GM18861 (cell line): ENCODE measurements at regions not wholly inside any gene's neighbourhood (a gene's known extent, or its start where the extent isn't known, plus 50 kb on each side); places are given as distances from the start of the nearest gene placed in this dataset.

ENCODE experiments used
- ATAC-seq: cut with Tn5 transposase; IDR thresholded peaks from one replicate; pipeline ENCODE4 v1.9.1; 2021; ENCODE audit not compliant: unreplicated experiment

DNA sequence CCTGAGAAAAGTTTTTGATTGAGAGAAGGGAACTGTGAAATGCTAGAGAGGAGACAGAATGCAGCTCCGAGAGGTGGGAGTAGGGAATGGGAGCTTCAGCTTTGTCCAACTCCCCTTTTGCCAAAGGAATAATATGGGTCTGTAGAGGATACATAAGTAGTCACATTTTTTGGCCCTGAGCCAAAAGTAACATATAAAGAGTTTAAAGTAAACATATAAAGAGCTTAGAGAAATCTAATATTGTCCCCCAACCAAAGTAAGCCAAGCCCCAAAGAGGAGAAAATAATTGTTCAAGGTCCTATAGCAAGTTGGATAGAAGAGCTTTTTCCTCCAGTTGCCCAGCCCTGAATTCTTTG is 215.1 kb downstream of the TMEM114 start:
- no peak for ATAC-seq

DNA sequence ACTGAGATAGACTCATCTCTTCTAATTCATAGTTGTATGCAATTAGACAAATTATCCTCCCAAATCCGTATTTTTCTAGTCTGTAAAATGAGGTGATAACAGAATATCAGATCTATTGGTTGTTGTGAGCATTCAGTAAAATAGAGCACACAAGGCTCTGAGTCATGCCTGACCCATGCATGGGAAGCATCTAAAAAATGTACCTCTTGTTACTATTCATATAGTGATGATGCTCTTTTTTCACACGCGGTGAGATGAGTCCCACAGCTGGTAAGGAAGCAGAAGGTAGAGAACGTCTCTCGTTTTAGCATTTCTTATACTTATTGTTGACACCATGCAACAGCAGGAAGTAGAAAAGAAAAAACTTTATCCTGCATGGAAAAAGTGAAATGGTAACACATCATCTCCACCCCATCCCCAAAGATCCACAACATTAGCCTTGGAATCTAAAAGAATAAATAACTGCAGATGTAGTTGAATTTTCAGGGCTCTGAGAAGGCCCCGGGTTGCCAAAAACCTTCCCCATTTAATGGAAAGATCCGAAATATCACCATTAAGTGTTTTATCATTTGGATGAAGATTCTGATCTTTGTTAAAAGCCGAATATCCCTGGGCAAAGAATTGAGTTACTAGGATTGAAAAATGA is 215.6 kb downstream of the TMEM114 start:
- ATAC-seq, result no peak

DNA sequence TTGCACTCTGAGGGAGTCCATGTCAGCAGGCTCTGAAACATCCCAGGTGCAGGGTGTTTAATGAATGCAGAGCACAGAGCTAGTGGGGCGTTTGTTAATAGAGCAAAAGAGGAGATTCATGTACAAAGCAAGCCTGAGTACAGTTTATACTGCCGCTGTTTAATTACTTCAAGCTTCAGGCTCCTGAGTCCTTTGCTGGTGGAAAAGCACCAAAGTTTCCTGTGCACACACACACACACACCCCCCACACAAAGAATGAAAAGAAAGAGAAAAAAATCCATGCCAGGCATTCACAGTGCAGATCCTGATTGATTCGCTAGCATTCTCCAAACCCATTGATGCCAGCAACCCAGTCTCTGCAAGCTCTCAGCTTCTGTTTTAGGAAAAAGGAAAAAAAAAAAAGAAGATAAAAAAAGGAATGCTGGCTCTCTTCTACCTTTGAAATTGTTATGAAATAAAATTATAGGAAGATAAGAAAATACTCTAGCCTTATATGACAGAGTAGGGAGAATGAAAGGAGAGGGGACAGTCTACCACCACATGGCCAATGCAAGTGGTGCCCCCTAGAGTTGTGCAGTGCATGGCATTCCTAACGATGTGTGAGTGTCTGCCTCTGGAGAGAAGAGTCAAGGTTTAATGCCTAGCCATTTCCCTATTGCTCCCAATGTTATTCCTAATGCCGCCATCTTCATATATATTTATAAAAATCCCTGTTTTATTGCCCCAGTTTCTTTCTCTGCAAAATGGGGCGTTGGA is 216.5 kb downstream of the TMEM114 start:
- no peak for ATAC-seq

DNA sequence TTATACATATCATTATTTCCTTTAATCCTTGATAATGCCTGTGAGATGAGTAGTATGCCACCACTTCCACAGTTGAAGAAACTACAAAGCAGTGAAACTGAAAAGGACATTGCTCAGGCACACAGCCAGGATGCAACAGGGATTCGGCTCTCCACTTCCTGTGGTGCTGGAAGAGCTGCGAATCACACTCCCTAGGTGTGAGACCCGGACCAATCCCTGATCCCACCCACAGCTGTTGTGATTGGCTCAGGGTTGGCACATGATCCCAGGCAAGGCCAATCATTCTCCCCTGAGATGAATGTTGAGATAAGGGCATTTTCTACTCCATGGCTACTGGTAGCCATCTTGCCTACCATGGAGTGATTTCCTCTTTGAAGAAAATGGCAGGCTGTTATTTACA is 218.2 kb downstream of the TMEM114 start:
- no peak for ATAC-seq

DNA sequence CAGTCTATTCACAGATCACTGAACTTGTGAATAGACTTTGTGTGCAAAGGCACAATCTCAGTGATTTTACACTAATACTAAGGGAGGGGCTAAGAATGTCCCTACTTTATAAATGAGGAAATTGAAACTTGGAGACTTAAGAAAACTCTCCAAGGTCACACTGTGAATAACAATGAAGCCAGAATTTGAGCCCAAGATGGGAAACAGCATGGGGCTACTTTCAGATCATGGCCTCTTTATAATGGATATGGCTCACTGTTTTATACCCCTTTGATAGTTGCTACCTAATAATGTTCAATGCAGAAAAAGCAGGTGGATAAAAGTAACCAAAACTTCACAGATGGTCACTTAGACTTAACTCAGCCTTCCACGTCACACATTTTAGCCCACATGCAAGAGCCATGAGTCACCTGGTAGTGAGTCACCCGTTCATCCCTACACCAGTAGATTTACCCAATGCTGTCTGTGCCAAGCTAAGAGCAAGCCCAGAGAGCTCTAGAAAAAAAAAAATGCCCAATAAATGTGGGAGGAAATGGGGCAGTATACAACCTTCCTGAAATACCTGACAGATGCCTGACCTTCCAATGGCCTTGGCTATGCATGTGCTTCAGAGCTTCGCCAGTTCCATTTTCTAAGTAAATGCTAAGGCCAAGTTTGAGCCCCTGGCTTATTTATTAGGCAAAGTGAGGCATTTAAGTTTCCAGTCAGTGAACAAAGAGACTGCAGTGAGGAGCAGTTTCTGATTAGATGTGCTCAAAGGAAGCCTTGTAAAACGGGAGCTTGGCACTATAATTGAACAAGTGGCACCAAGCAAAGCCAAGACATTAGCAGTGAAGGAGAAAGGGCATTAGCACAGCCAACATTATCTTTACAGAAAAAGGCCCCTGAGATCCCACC is 219.7 kb downstream of the TMEM114 start:
- ATAC-seq, result no peak

DNA sequence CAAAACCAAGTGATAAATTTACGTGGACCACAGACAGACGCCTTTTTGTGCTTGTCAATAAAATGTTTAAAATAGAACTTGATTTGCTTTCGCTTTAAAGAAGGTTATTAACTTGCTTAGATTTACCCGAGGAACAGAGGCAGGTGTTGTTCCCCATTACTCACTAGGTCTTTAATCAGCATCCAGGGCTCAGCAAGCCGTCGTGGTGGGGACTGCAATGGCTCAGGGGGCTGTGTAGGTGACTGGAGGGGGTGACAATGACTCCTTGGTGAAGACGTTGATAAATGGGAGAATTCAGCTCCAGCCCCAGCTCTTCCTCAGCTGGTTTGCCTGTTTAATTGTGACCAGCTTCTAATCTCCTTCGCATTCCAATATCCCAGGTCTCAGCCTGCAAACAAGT is 231.4 kb downstream of the TMEM114 start:
- no peak for ATAC-seq

DNA sequence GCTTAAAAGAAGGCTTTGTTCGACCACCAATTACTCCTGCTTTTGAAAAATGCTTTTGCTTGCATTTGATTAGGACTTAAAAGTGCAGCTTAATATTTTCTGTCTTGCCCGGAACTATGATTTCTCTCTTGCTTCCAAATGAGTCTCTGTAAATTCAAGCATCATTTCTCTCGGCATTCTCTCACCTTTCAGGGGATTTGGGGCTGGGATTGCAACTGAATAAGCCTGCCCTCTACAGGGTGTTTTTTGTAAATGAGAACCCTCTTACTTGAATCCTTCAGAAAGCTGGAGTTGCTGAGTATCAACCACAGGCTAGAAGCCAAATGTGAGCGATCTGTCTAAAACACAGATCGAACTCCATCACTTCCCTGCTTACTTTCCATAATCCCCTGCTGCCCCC is 234.6 kb downstream of the TMEM114 start:
- ATAC-seq, result no peak

DNA sequence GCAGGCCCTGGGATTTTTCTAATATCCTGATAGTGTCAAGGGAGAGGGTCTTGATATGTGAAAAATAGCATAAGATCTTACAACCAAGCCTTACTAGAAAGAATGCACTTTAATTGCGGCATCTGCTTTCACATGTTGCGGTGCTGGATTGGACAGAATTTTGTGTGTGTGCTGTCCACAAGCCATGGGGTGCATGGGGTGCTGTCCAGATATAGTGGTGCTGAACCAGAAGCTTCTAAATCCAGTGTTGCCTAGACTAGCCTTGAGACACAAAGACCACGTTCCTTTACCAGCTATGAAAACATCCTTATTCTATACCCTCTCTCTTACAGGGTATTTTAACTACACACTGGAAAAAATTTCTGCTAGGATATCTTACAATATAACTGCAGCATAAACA is 244.0 kb downstream of the TMEM114 start:
- no peak for ATAC-seq

DNA sequence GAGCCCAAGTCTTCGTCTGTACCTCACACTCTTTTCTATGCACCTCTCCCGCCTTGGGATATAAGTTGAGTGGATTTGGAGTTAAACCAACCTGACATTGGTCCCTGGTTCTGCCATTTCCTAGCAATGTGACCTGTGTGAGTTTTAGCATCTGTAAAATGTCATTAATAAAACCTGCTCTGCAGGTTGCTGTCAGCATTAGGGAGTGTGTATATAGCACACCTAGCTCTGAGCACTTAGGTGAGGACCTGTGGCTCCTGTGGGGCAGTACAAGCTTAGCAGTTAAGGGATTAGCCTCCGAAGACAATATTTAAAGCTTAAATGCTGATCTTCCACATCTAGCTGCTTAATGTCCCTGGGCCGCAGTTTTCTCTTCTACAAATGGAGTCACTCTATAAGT is 248.0 kb downstream of the TMEM114 start:
- no peak for ATAC-seq

DNA sequence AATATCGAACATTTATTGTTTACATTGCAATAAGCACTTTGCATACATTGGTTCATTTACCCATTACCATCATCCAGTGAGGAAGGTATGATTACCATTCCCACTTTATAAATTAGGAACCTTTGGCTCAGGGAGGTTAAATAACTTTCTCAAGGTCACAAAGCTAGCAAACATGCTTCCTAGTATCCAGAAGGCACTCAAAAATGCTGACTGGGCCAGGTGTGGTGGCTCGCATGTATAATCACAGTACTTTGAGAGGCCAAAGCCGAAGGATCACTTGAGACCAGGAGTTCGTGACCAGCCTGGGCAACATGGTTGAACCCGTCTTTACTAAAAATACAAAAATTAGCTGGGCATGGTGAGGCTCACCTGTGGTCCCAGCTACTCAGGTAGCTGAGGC is 259.6 kb downstream of the TMEM114 start:
- ATAC-seq, result no peak

DNA sequence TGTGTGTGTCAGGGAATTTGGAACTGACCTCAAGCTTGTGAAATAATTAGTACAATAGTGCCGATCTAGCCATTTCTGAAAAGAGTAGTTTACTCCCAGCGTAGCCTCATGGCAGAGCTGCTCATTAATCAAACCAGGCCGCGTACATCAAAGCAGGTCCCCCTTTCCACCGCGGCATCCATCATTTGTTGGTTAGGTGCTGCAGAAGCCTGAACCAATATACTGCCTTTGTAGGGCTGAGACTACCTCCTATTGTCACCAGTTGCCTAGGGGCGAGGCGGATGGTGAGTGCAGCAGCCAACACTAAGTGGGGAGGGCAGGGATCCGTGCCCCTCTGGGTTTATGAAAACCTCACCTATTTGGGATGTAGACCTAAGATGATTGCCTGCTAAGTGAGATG is 264.1 kb downstream of the TMEM114 start:
- ATAC-seq, result no peak

DNA sequence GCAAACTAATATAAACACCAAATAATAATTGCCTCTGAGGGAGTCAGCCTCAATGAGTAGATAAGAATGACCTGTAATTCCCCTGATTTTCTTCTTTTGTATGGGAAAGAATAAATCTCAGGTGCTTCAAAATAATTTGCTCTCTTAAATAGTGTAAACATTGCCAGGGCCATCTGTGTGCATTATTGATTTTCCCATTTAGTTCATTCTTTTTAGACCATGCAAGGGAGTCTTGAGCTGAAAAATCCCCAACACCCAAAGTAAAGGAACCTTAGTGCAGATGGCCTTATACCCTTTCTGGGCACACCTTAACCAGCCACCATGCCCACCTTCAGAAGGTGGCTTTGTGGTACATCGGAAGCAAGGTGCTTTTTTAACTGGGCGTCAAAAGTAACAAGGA is 267.2 kb downstream of the TMEM114 start:
- ATAC-seq, result no peak

DNA sequence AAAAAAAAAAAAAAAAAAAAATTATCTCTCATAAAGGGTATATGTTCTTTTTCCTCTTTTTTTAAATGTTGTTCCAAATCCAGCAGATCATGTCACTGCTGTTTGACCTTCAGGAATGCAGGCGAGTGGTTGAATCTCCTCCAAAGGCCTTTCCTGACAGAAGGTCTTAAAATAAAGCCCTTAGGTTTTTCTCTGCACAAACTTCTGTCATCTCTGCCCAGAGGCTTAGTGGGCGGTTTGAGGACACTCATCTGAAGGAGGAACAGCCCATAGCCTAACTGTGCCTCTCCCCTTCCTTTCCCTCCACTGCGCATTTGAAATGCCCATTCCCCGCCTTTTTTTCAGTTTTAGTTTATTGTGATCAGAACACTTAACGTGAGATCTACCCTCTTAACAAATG is 270.2 kb downstream of the TMEM114 start:
- ATAC-seq, result no peak

DNA sequence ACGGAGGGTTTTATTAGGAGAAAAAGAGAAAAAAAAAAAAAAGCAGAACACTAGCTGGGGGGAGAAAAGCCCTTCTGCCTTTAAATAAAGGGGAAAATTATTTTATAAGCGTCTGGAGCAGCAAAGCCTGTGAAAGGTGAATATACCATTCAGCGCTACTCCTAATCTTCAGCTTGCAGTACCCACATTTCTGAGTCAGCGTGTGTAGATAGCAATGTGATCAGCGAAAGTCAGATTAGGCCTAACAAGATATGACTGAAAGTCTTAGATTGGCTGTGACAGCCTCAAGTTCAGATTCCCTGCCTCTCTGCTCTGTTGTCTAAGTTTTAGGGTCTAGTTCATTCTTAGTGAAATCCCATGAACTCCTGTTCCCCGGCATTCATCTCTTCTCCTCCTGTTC is 279.5 kb downstream of the TMEM114 start:
- ATAC-seq, result no peak

DNA sequence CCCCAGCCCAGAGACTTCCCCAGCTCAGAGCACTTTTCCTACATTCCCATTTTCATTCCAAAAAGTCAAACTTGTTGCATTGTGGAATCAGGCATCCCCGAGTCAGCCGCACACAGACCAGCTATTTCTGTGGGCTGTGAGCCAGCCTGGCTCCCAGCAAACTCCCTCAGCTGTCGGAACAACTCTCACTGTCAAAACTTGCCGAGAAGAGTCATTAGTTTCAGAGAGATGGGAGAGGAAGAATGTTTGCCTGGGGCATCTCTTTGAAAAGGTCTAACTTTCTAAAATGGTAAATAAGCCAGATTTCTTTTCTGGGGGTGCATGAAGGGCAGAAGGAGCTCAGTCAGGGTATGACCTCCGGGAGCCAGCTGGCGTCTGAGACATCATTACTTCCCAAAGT is 280.0 kb downstream of the TMEM114 start:
- no peak for ATAC-seq

DNA sequence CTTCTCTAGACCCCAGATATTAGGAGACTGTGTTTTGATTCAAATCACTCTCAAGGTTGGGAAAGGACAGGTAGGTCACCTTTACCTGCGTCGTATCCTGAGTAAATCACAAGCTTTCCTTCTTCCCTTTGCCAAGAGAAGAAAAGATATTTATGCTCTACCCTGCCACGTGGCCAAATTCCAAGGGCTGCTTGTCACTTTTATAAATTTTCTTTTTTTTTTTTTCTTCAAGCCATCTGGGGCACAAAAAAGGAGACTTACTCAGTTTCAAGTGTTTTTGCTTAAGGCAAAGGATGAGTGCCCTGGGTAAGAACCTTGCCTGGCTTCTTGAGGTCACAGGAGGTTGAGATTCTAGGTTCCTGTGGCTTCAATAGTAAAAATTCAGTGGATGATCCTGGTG is 285.1 kb downstream of the TMEM114 start:
- no peak for ATAC-seq

DNA sequence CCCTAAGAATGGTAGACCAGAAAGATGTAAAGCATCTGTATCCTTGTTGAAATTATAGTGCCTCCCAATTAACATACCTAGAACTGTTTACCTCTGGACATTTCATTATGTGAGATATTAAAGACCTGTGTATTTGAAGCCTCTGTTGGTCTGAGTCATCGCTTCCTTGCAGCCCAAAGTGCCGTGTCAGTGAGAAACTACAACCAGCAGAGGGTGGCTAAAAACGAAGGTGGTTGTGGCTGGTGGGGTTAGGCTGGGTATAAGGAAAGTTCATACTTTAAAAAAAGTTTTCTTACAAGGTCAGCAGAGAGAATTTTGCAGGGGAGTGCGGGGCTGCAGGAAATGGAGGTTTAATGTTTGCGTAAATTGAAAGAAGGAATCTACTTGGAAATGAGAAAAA is 290.7 kb downstream of the TMEM114 start:
- ATAC-seq, result no peak

DNA sequence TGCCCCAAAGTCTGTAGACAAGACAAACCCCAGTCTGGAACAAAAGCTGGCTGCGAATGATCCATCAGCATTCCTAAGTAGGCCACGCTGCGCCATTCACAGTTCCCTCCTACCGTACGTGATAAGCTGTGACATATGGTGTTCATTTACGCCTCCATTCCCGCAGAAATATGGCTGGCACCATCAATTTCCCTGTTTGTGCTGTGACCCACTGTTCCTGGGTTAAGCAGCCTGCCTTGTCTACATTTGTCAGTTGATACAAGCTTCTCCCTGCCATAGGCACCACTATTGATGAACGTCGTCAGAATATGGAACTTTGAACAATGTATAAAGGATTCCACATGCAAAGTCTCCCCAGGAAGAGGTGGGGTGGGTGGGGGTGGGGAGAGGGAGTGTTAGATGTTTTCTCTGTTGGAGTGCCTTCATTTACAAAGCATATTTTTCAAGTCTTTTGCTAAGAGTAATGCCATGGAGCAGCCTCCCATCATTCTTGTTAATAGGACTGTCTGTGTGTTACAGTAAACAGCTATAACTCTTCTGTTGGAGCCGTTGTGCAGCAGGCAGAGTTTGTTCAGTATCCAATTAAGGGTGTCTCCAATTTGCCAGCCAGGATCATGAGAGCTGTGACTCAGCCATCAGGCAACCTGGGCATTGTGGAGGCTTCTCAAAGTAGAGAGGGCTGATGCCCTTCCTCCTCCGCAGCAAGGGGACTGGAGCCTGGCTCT is 294.6 kb downstream of the TMEM114 start:
- ATAC-seq, result no peak

DNA sequence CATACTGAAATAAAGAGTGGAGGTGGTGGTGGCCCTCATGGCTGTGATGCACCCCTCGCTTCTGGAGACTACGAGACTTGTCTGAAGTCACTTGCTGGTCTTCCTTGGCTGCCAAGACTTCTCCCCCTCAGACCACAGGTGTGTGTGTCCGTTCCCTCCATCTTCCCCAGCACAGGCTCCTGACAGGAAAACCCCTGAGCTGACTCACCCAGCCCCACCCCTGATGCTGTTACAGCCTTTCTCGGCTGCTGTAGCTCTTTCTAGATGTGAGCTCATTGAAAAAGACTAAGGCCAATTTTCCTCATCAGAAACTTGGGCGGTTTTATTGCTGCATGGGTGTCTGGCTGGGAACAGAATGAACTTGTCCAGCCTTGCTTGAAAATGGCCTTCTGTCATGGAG is 296.9 kb downstream of the TMEM114 start:
- no peak for ATAC-seq

DNA sequence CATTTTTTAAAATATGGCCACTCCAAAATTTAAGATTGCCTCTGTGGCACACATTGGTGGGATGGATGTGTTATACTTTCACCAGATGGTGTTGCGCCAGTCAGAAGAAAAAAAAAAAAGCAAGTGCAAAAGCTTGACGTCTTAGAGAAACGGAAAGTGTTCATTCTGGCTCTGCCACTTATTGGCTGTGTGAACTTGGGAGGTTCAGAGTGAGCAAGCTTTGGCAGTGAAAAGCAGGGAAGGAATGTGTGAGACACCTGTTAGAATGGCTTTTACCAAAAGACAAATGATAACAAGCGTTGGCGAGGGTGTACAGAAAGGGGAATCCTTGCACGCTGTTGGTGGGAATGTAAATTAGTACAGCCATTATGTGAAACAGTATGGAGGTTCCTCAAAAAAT is 298.0 kb downstream of the TMEM114 start:
- ATAC-seq, result no peak

DNA sequence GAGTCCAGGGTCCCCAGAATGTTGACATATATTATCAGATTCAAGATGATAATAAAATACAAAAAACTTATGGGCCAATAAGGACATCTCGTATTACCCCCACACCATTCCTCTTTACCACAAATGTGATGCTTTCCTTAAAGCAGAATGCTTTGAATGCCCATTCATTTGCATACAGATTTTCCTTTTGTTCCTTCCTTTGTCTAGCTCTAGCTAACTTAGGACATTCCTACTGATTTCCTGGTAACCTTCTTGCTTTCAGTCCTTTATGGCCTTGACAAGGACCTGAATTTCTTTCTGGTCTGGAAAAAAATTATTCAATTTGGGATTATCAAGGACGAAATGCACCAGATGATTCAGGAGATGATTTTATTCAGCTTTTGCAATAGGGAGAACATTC is 304.0 kb downstream of the TMEM114 start:
- no peak for ATAC-seq
